NCI-H460 (cell line): ENCODE measurements at regions not wholly inside any gene's neighbourhood (a gene's known extent, or its start where the extent isn't known, plus 50 kb on each side); places are given as distances from the start of the nearest gene placed in this dataset.

Experiments
- DNase-seq: peaks from one replicate; pipeline ENCODE4 v3.0.0-alpha.2; 2016; ENCODE audit warnings: low read depth; ENCODE audit errors: extremely low read depth

DNA sequence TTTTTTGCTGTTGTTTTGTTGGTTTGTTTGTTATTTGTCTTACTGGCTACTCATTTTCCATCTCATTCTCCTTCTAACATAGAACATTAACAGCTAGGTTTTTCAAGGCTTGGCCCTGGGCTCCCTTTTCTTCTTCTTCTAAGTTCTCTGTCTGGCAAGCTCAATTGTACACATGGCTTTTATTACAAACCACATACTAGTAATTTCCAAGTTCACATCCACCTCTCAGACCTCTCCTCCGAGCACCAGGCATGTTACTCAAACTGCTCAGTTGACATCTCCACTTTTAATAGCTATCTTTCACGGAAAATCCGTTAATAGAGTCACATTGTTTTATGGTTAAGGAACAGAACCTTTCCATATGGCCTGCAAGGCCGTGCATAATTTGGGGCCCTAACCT lies 736.9 kb upstream of the ADAMTS5 start:
- DNase-seq: no peak

DNA sequence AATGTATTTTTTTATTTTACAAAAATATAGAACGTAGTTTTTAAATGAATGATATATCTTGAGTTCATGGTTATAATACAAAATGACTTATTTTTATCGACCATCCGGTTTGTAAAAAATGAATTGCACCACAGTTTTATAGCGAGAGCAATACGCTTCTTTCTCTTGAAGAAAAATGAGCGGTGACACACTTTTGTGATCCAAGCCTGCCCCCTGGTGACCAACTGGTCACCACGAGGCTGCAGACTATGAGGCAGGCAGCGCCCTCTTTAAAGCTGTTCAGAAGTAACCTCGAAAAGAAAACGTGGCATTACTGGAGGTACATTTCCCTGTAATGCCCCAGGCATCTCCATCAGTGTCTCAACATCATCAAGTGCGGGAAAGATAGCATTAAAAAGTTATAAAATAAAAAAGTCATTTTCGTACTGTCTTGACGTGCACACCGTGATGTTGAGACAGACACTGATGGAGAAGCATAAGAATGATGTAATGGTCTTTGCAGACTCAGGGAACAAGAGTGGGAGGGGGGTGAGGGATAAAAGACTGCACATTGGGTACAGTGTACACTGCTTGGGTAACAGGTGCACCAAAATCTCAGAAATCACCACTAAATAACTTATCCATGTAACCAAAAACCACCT lies 734.2 kb upstream of the ADAMTS5 start:
- DNase-seq: peak; percentile 78

DNA sequence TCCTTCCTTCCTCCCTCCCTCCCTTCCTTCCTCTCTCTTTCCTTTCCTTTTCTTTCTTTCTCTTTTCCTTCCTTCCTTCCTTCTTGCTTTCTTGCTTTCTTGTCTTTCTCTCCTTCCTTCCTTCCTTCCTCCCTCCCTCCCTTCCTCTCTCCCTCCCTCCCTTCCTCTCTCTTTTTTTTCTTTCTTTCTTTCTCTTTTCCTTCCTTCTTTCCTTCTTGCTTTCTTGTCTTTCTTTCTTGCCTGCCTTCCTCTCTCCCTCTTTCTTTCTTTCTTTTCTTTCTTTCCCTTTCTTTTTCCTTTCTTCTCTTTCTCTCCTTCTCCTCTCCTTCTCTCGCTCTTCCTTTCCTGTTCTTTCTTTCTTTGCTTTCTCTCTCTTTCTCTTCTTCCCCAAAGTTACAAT lies 728.4 kb upstream of the ADAMTS5 start:
- no peak for DNase-seq

DNA sequence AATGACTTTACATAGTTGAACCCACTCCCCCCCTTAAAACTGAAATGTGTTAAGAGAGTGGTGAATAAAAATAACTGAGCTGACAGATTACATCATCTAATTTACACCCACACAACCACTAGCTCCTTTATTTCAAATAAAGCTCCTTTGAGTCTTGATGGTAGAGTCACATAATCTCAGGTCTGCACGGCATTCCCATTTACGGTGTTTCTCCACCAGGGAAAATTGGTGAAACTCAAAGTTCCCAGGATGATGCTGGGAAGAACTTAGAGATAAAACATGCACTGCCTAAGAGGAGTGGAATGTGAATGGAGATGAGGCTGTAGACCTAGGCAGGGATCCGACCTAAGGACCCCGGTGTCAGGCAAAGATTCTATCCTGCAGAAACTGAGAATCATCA lies 727.8 kb upstream of the ADAMTS5 start:
- DNase-seq: no peak

DNA sequence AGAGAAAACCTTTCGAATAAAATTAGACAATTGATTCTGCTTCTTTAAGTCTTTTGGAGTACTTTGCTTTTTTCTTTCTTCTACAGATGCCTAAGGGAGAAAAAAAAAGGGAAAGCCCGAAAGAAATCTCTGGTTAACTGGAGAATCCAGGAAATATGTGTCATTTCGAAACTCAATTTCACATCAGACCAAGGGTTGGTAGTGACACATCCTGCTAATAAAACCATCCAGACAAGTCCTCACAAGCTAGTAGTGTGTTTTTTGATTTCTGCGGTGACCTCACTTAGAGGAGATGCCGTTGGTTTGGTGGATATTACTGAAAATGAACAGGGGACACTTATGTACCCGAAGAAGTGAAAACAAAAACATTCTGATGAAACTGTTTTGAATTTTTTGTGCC lies 726.5 kb upstream of the ADAMTS5 start:
- no peak for DNase-seq

DNA sequence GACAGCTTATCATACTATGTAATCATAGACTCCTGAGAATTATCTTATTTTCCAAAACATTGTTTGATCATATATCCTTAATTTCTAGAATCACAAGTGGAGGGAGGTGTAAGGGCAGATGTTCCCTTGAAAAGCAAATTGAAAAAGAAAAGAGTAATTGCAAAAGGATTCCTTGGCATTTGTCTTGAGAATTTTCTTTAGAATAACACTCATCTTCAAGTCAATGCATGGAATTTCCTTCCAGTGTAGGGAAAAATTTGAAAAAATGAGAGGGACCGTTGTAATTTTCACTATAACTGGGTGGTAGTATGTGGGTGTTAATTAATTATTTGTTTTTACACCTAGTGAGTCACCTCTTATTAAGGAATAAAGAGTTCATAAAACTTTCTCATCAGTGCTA lies 724.6 kb upstream of the ADAMTS5 start:
- no peak for DNase-seq

DNA sequence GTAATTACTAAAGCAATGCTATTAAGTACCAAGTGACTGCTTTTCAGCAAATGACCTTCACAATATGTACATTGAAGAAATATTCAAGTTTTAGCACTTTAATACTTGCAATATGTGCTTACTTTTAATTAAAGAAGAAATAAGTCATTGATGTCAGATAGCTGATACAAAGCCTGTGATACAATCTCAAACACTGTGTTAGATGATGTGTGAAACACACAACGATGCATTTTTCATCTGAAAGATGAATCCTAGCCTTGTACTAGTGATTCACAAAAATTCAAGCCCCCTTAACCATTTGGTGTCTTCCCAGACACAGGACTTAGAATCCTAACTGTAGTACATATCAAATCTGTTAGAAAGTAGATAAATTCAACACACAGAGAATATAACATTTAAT lies 724.1 kb upstream of the ADAMTS5 start:
- no peak for DNase-seq

DNA sequence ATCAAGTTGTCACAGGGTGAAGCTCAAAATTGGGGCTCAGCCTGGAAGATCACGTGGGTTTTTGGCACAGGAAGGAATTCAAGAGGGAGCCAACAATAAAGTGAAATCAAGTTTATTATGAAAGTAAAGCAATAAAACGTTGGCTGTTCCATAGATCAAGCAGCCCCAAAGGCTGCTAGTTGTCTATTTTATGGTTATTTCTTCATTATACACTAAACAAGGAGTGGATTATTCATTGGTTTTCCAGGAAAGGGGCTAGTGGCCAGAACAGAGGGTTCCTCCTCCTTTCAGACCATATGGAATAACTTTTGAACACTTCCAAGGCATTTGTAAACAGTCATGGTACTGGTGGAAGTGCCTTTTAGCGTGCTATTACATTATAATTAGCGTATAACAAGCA lies 723.5 kb upstream of the ADAMTS5 start:
- no peak for DNase-seq

DNA sequence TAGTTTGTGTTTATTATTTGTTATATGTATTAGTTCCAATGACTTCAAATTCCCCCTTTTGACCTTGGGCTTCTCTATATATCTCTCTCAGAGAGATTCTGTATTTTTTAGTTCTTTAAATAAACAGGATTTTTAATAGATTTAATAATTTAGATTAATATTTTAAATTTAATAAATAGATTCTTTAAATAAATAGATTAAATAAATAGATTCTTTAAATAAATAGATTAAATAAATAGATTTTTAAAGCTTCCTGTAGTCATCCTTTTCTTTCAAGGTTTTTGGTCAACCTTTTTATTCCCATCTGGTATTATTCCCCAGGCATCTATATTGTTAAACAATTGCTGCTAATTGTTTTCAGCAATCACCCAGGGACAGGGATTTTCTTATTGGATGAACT lies 721.9 kb upstream of the ADAMTS5 start:
- no peak for DNase-seq

DNA sequence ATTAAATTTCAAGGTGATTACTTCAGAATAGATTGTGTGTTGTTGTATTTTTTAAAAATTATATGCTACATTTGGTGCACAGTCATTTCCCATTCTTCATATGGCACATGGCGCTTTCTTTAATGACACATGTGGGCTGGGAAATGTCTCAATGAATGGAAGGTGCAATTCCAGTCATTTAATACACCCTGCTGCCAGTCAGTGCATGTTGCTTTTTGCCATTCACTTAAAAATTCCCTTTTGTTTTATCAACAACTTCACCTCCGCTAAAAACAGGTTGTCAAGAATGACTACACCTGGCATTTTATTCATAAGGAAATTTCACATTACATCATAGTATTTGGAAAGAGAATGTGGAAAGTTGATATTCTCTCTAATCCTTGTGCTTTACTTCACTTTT lies 716.4 kb upstream of the ADAMTS5 start:
- no peak for DNase-seq

DNA sequence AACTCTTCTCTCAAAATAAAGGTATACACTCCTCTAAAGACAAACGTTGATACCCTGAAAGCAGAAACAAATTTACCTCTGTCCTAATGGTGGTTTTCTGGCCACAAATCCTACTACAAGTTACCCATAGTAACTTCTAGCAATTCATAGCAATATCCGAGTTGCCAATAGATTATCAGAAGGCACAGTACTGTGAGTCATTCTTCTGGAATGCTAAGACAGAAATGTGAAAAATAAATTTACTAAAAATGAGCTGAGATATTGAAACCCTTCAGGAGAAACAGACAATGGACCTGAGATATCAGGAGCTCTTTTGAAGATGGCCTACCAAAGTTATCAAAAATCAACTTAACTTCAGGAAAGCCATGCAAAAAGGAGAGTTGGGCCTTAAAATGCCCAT lies 715.0 kb upstream of the ADAMTS5 start:
- DNase-seq: no peak

DNA sequence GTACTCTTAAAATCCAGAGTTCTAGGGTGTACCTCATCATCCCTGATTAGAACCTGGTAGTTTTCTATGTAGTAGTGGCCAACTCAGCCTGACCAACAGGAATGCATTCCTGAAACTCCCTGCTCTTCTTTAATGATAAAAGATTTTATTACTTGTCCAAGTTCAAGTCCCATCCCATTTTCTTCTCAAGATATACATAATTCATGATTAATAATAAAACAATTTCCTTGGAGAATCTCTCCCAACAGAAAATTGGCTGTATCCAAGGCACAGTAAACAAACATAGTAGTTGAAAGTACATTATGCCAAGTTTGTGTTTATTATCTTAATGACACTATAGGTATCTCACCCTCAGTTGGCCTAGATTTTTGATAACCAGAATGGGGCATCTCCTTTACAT lies 714.1 kb upstream of the ADAMTS5 start:
- DNase-seq: no peak

DNA sequence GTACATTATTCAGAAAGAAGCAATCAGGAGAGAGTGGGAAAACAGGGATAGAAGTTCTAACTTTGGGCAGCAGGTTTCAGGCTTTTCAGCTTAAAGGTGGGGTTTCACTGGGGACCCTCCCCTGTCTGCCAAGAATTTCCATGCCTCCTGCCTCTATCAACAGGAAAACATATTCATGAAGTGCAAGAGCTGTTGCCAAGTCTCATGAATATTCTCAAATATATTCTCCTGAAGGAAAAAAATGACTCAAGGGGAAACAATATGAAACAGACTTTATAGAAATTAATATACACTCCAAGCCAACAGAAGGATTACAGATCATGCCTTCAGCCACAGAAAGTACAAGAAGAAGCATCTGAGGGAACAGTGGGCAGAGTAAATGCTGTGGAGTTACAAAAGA lies 713.3 kb upstream of the ADAMTS5 start:
- DNase-seq: no peak

DNA sequence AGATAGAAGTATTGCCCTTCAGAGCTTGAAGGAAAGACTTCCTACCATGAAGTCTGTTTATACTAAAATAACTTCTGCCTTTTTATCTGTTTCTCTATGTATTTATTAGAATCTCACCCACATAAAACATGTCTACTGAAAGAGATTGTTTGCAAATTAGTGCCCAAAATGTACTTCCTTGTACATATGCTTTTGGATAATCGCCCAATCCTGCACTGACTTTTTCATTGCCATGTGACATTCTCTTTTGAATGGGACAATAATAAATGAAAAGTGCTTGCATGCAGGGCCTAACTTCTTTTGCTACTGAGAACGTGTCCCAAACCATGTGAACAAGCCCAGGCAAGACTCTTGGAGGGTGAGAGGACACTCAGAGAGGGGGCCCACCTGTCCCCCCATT lies 711.6 kb upstream of the ADAMTS5 start:
- no peak for DNase-seq

DNA sequence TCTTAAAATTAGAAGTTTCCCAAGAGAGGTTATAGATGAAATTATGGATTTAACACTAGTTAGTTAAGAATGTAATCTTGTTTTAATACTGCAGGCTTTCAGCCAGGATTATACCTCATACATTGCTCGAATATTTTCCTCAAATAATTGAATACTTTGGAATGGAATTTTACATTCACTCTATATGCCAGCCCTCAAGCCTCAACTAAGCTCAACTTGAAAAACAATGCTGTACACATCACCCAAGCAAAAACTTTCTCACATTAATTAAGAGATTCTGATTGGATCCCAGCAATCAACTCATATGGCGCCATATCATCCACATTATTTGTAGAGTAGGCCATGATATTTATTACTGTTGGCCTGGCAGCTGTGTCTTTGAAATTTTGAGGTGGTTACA lies 710.7 kb upstream of the ADAMTS5 start:
- DNase-seq: no peak

DNA sequence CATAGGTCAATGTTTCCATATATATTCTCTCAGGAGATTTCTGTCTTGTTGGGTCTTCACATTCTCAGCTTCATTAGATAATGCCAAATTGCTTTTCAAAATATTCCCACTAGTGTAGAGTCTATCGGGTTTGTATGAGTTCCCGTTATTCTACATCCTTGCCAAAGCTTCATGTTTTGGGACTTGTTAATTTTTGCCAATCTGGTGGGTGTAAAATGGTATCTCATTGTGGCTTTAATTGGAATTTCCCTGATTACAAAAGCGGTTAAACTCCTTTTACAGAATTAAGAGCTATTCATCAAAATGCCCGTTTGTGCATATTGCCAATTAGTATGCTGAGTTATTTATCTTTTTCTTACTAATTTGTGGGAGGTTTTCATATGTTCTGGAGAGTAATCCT lies 708.4 kb upstream of the ADAMTS5 start:
- DNase-seq: no peak

DNA sequence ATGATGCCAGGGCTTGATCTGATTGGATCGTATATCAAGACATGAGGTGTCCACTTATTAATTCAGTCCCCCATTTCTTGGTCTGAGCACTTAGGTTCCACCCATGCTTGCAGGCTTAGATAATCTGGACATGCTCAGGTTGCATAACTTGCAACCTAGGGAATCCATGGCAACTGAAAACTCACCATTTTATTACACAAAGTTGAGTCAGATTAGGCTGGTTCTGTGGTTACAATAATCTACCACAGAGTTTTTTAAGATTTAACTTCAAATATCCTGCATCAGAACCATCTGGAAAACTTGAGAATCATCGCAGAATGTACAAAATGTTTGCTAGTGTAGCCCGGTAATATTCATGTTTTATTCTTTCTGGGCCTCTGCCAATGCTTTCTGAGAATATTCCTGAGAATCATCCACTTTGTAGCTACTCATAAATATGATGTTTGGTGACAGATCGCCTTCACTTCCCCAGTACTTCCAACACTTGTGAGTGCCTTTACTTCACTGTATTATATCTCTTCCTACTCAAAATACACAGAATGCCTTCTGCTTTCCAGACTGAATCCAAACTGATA lies 707.2 kb upstream of the ADAMTS5 start:
- DNase-seq: no peak

DNA sequence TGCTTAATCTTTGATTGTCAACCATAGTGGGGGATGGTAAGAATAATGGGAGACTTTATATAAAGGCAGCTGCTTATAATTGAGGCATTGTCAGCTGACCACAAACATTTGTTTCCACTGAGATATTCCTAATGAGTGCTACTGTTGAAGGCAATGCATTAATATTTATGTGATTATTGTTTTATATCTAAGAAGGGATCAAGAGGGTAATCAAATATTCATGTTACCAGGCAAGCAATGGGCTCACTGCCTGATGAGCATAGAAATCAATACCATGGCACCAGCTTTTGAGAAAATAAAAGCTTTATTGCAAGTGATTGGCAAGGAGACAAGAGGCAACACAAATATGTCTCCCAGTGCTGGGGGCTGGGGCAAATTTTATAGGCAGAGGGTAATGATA lies 706.7 kb upstream of the ADAMTS5 start:
- DNase-seq: no peak

DNA sequence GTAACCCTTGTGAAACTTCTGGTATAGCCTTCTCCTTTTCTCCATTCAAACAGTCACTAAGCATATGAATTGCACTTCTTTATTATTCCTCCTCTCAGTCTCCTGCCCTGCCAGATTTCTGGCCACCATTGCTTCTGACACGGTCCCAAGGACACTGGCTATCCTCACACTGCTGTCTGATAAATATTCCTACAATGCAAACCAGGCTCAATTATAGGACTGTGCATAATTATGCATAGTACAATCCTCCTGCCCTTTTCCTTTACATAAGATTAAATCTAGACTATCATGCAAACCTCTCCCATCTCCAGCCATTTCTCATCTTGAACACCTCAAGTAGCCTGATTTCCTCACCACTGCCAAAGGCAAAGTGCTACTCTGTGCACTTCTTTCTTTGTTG lies 704.3 kb upstream of the ADAMTS5 start:
- DNase-seq: no peak

DNA sequence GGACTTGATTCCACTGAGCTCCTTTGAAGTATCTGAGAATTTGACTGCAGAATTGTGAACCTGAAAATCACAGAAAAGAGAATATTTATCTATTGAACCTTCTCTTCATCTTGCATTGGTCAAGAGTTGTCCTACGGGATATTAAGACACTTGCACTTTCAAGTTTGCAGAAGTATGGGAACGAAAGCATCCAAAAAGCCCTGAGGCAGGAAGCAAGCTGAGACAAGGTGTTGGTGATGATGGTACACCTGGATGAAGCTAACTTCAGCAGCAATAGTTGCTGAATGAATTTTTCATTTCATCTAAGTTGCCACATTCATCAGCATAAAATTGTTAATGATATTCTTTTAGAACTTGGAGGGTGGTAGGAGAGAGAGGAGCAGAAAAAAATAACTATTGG lies 686.6 kb upstream of the ADAMTS5 start:
- DNase-seq: no peak

DNA sequence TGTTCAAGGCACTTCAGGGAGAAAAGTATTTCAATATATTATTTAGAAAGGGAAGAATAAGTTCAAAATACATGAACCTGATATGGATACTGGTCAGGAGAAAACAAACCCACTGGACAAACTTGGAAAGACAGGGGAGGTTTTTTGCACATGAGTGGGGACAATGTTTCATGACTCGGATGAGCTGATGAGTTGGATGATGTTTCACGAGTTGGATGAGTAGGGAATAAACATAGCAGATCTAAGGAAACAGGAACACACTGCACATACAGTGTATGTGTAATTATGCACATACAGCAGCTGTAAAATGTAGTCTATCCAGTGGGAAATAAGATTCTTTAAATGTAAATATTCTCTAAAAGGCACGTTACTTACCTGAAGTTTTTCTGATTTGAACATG lies 682.9 kb upstream of the ADAMTS5 start:
- no peak for DNase-seq

DNA sequence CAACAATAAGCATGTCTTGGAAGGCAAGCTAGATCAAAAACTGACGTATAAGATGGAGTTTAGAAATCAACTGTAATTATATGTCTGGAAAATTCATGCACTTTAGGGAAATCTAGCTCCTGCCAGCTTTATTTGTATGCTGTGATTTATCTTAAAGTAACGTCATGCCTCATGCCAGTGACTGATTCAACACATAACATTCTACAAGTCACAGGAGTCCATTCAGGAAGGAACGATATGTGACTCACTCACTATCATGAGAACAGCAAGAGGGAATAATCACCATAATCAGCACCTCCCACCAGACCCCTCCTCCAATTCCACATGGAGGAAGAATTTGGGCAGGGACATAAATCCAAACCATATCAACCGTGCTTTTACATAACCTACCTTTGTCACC lies 682.4 kb upstream of the ADAMTS5 start:
- no peak for DNase-seq

DNA sequence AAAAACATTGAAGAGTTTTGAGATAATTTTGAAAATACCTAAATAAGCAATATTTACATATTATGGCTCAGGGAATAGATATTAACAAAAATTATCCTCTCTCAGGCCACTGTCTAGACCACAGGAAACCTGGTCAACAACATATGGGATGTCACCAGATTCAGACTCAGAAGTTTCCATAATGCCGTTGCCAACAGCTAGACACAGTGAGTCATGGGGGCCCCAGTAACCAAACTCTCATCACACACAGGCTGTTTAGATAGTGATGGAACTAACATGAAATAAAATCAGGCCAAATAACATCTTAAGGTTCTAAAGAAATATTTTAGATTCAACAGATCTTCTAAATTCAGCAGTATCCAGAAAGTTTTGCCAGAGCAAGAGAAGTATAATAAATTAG lies 681.7 kb upstream of the ADAMTS5 start:
- no peak for DNase-seq
